ENCODE measurements at regions not wholly inside any gene's neighbourhood (a gene's known extent, or its start where the extent isn't known, plus 50 kb on each side); places are given as distances from the start of the nearest gene placed in this dataset.

GRCh38 chr12:29944269-29945000 is 160.7 kb upstream of the TMTC1 start:
- peaks cover 9% of the 10 kb centered on the region for H3K9me3 Mint-ChIP-seq
- no peak for ATAC-seq (replicated peaks; ENCODE audit: extremely low read depth, poor library complexity, severe bottlenecking)
- no peaks in the 10 kb centered on the region for H3K36me3 Mint-ChIP-seq (ENCODE audit: insufficient read depth)
- H3K4me1 Mint-ChIP-seq = no peaks in the 10 kb centered on the region
- H3K27ac Mint-ChIP-seq (ENCODE audit: low read depth) = no peak overlapping the region
- DNase-seq (ENCODE audit: low spot score in 2 of 2) = no peak
- H3K27me3 Mint-ChIP-seq = no peaks in the 10 kb centered on the region
- H3K4me3 Mint-ChIP-seq = no peak overlapping the region

GRCh38 chr12:29943683-29944082 is 159.9 kb upstream of the TMTC1 start:
- no peak for ATAC-seq (replicated peaks; ENCODE audit: extremely low read depth, poor library complexity, severe bottlenecking)
- Mint-ChIP-seq H3K36me3 (ENCODE audit: insufficient read depth) (no peaks in the 10 kb centered on the region), H3K4me3 (no peak overlapping the region), H3K4me1 (no peaks in the 10 kb centered on the region), H3K27ac (ENCODE audit: low read depth) (no peak overlapping the region), H3K9me3 (peaks cover 9% of the 10 kb centered on the region), H3K27me3 (no peaks in the 10 kb centered on the region)
- no peak for DNase-seq (ENCODE audit: low spot score in 2 of 2)

- ATAC-seq (replicated peaks; ENCODE audit: extremely low read depth, poor library complexity, severe bottlenecking) (no peak), DNase-seq (ENCODE audit: low spot score in 2 of 2) (no peak)
- Mint-ChIP-seq H3K27ac (ENCODE audit: low read depth) (no peak overlapping the region), H3K9me3 (peaks cover 9% of the 10 kb centered on the region), H3K4me1 (no peaks in the 10 kb centered on the region), H3K27me3 (no peaks in the 10 kb centered on the region), H3K36me3 (ENCODE audit: insufficient read depth) (no peaks in the 10 kb centered on the region), H3K4me3 (no peak overlapping the region)
These were observed 157.1 kb upstream of the TMTC1 start for GRCh38 chr12:29940811-29941210.

- no peaks in the 10 kb centered on the region for H3K27me3 Mint-ChIP-seq
- H3K36me3 Mint-ChIP-seq (ENCODE audit: insufficient read depth) = peaks cover 1% of the 10 kb centered on the region
- no peak for DNase-seq (ENCODE audit: low spot score in 2 of 2)
- ATAC-seq (replicated peaks; ENCODE audit: extremely low read depth, poor library complexity, severe bottlenecking) = no peak
- no peak overlapping the region for H3K4me3 Mint-ChIP-seq
- no peaks in the 10 kb centered on the region for H3K4me1 Mint-ChIP-seq
- H3K9me3 Mint-ChIP-seq = peaks cover 10% of the 10 kb centered on the region
- no peak overlapping the region for H3K27ac Mint-ChIP-seq (ENCODE audit: low read depth)
These were observed 146.8 kb upstream of the TMTC1 start for GRCh38 chr12:29930503-29930902.

- Mint-ChIP-seq H3K4me3 (no peak overlapping the region), H3K27ac (ENCODE audit: low read depth) (no peak overlapping the region), H3K4me1 (no peaks in the 10 kb centered on the region), H3K27me3 (no peaks in the 10 kb centered on the region), H3K9me3 (peaks cover 10% of the 10 kb centered on the region), H3K36me3 (ENCODE audit: insufficient read depth) (peaks cover 1% of the 10 kb centered on the region)
- ATAC-seq (replicated peaks; ENCODE audit: extremely low read depth, poor library complexity, severe bottlenecking) = no peak
- DNase-seq (ENCODE audit: low spot score in 2 of 2) = no peak
These were observed 145.6 kb upstream of the TMTC1 start for GRCh38 chr12:29929295-29929694.

- no peak for DNase-seq (ENCODE audit: low spot score in 2 of 2)
- Mint-ChIP-seq H3K9me3 (peaks cover 25% of the 10 kb centered on the region), H3K27me3 (no peaks in the 10 kb centered on the region), H3K4me3 (no peak overlapping the region), H3K4me1 (no peaks in the 10 kb centered on the region), H3K27ac (ENCODE audit: low read depth) (no peak overlapping the region), H3K36me3 (ENCODE audit: insufficient read depth) (no peaks in the 10 kb centered on the region)
- ATAC-seq (replicated peaks; ENCODE audit: extremely low read depth, poor library complexity, severe bottlenecking) = no peak
These were observed 137.6 kb upstream of the TMTC1 start for GRCh38 chr12:29921307-29921706.

GRCh38 chr12:29908157-29908556 is 124.4 kb upstream of the TMTC1 start:
- ATAC-seq (replicated peaks; ENCODE audit: extremely low read depth, poor library complexity, severe bottlenecking) = no peak
- no peak for DNase-seq (ENCODE audit: low spot score in 2 of 2)
- peaks cover 3% of the 10 kb centered on the region for H3K36me3 Mint-ChIP-seq (ENCODE audit: insufficient read depth)
- H3K9me3 Mint-ChIP-seq = peaks cover 15% of the 10 kb centered on the region
- H3K27me3 Mint-ChIP-seq = no peaks in the 10 kb centered on the region
- H3K4me3 Mint-ChIP-seq = no peak overlapping the region
- H3K27ac Mint-ChIP-seq (ENCODE audit: low read depth) = no peak overlapping the region
- H3K4me1 Mint-ChIP-seq = no peaks in the 10 kb centered on the region

GRCh38 chr12:29907461-29907860 is 123.7 kb upstream of the TMTC1 start:
- H3K27me3 Mint-ChIP-seq = no peaks in the 10 kb centered on the region
- ATAC-seq (replicated peaks; ENCODE audit: extremely low read depth, poor library complexity, severe bottlenecking) (no peak), DNase-seq (ENCODE audit: low spot score in 2 of 2) (no peak)
- peaks cover 13% of the 10 kb centered on the region for H3K9me3 Mint-ChIP-seq
- no peaks in the 10 kb centered on the region for H3K4me1 Mint-ChIP-seq
- H3K27ac Mint-ChIP-seq (ENCODE audit: low read depth) = no peak overlapping the region
- H3K4me3 Mint-ChIP-seq = no peak overlapping the region
- peaks cover 3% of the 10 kb centered on the region for H3K36me3 Mint-ChIP-seq (ENCODE audit: insufficient read depth)

GRCh38 chr12:29902043-29902442 is 118.3 kb upstream of the TMTC1 start:
- H3K36me3 Mint-ChIP-seq (ENCODE audit: insufficient read depth) = no peaks in the 10 kb centered on the region
- ATAC-seq (replicated peaks; ENCODE audit: extremely low read depth, poor library complexity, severe bottlenecking) (no peak), DNase-seq (ENCODE audit: low spot score in 2 of 2) (no peak)
- no peak overlapping the region for H3K27ac Mint-ChIP-seq (ENCODE audit: low read depth)
- no peaks in the 10 kb centered on the region for H3K27me3 Mint-ChIP-seq
- H3K9me3 Mint-ChIP-seq = peaks cover 11% of the 10 kb centered on the region
- H3K4me3 Mint-ChIP-seq = no peak overlapping the region
- no peaks in the 10 kb centered on the region for H3K4me1 Mint-ChIP-seq

GRCh38 chr12:29901585-29901984 is 117.8 kb upstream of the TMTC1 start:
- Mint-ChIP-seq H3K4me3 (no peak overlapping the region), H3K9me3 (peaks cover 11% of the 10 kb centered on the region), H3K36me3 (ENCODE audit: insufficient read depth) (no peaks in the 10 kb centered on the region), H3K4me1 (no peaks in the 10 kb centered on the region), H3K27me3 (no peaks in the 10 kb centered on the region), H3K27ac (ENCODE audit: low read depth) (no peak overlapping the region)
- ATAC-seq (replicated peaks; ENCODE audit: extremely low read depth, poor library complexity, severe bottlenecking) (no peak), DNase-seq (ENCODE audit: low spot score in 2 of 2) (no peak)

- H3K36me3 Mint-ChIP-seq (ENCODE audit: insufficient read depth) = no peaks in the 10 kb centered on the region
- H3K9me3 Mint-ChIP-seq = peaks cover 5% of the 10 kb centered on the region
- H3K27me3 Mint-ChIP-seq = no peaks in the 10 kb centered on the region
- H3K4me1 Mint-ChIP-seq = no peaks in the 10 kb centered on the region
- ATAC-seq (replicated peaks; ENCODE audit: extremely low read depth, poor library complexity, severe bottlenecking) = no peak
- H3K4me3 Mint-ChIP-seq = no peak overlapping the region
- no peak for DNase-seq (ENCODE audit: low spot score in 2 of 2)
- H3K27ac Mint-ChIP-seq (ENCODE audit: low read depth) = no peak overlapping the region
These were observed 115.6 kb upstream of the TMTC1 start for GRCh38 chr12:29899212-29899931.

GRCh38 chr12:29895966-29896365 is 112.2 kb upstream of the TMTC1 start:
- H3K4me3 Mint-ChIP-seq = no peak overlapping the region
- ATAC-seq (replicated peaks; ENCODE audit: extremely low read depth, poor library complexity, severe bottlenecking) = no peak

GRCh38 chr12:29893002-29893401 is 109.3 kb upstream of the TMTC1 start:
- peaks cover 5% of the 10 kb centered on the region for H3K9me3 Mint-ChIP-seq
- DNase-seq (ENCODE audit: low spot score in 2 of 2) (no peak), ATAC-seq (replicated peaks; ENCODE audit: extremely low read depth, poor library complexity, severe bottlenecking) (no peak)
- no peaks in the 10 kb centered on the region for H3K4me1 Mint-ChIP-seq
- no peak overlapping the region for H3K4me3 Mint-ChIP-seq
- H3K36me3 Mint-ChIP-seq (ENCODE audit: insufficient read depth) = no peaks in the 10 kb centered on the region
- no peak overlapping the region for H3K27ac Mint-ChIP-seq (ENCODE audit: low read depth)
- no peaks in the 10 kb centered on the region for H3K27me3 Mint-ChIP-seq

More at GRCh38 chr12:29895966-29896365, 112.2 kb upstream of the TMTC1 start:
- Mint-ChIP-seq H3K9me3 (peaks cover 5% of the 10 kb centered on the region), H3K4me1 (no peaks in the 10 kb centered on the region), H3K27me3 (no peaks in the 10 kb centered on the region), H3K27ac (ENCODE audit: low read depth) (no peak overlapping the region), H3K36me3 (ENCODE audit: insufficient read depth) (no peaks in the 10 kb centered on the region)
- no peak for DNase-seq (ENCODE audit: low spot score in 2 of 2)
